AG09309 (cell line): ENCODE measurements at regions not wholly inside any gene's neighbourhood (a gene's known extent, or its start where the extent isn't known, plus 50 kb on each side); places are given as distances from the start of the nearest gene placed in this dataset.

Source experiments
- DNase-seq: peaks from one replicate; pipeline ENCODE4 v3.0.0-alpha.2; 2010; ENCODE audit warnings: low read depth
- H3K4me3 ChIP-seq: 2 replicates; pipeline ENCODE4 v1.5.1; 2011; ENCODE audit warnings: mild to moderate bottlenecking, low read depth, low read length, moderate library complexity; ENCODE audit not compliant: control insufficient read depth
- CTCF ChIP-seq: IDR thresholded peaks from 2 replicates; pipeline ENCODE4 v1.5.1; 2011; ENCODE audit warnings: mild to moderate bottlenecking, low read depth, low read length, inconsistent platforms; ENCODE audit not compliant: insufficient read depth, control insufficient read depth; ENCODE audit errors: missing control alignments

- no peak for DNase-seq
- TF ChIP-seq CTCF = no peak
- H3K4me3 ChIP-seq = no peak overlapping the region
These were observed 314.4 kb downstream of the MTX2 start for GRCh38 chr2:176583607-176584006.

- no peak for DNase-seq
- no peak for TF ChIP-seq CTCF
- H3K4me3 ChIP-seq = no peak overlapping the region
These were observed 315.1 kb downstream of the MTX2 start for GRCh38 chr2:176584333-176584732.

- H3K4me3 ChIP-seq = no peak overlapping the region
- no peak for DNase-seq
- no peak for TF ChIP-seq CTCF
These were observed 316.0 kb downstream of the MTX2 start for GRCh38 chr2:176585291-176585690.

- no peak for TF ChIP-seq CTCF
- no peak for DNase-seq
- H3K4me3 ChIP-seq = no peak overlapping the region
These were observed 316.5 kb downstream of the MTX2 start for GRCh38 chr2:176585791-176586190.

GRCh38 chr2:176589287-176589686 is 320.0 kb downstream of the MTX2 start:
- DNase-seq = no peak
- H3K4me3 ChIP-seq = no peak overlapping the region
- TF ChIP-seq CTCF = no peak

- TF ChIP-seq CTCF = no peak
- no peak overlapping the region for H3K4me3 ChIP-seq
- DNase-seq = no peak
These were observed 320.7 kb downstream of the MTX2 start for GRCh38 chr2:176589825-176590440.

GRCh38 chr2:176592216-176592615 is 323.0 kb downstream of the MTX2 start:
- DNase-seq = no peak
- no peak for TF ChIP-seq CTCF
- no peak overlapping the region for H3K4me3 ChIP-seq
